Inflammatory macrophage (primary cell): ENCODE measurements at regions not wholly inside any gene's neighbourhood (a gene's known extent, or its start where the extent isn't known, plus 50 kb on each side); places are given as distances from the start of the nearest gene placed in this dataset.

ENCODE experiments used
- DNase-seq, 2 donors: peaks; one replicate each; pipeline ENCODE4 v3.0.0-alpha.2; 2020 to 2022

GRCh38 chr4:56240554-56241174, 146.6 kb downstream of the AASDH start:
- no peak for DNase-seq

GRCh38 chr4:56238251-56238650, 149.0 kb downstream of the AASDH start:
- no peak for DNase-seq

GRCh38 chr4:56235725-56236124, 151.6 kb downstream of the AASDH start:
- DNase-seq, result no peak

- DNase-seq, result no peak
Observed at GRCh38 chr4:56235011-56235410, 152.3 kb downstream of the AASDH start.

GRCh38 chr4:56234098-56234497, 153.2 kb downstream of the AASDH start:
- no peak for DNase-seq

- DNase-seq, result no peak
Observed at GRCh38 chr4:56231410-56231809, 155.9 kb downstream of the AASDH start.

- DNase-seq, result no peak
Observed at GRCh38 chr4:56229947-56230346, 157.3 kb downstream of the AASDH start.

GRCh38 chr4:56227301-56227835, 159.9 kb downstream of the AASDH start:
- no peak for DNase-seq

GRCh38 chr4:56226579-56226978, 160.7 kb downstream of the AASDH start:
- no peak for DNase-seq

- DNase-seq, result no peak
Observed at GRCh38 chr4:56224641-56225040, 162.7 kb downstream of the AASDH start.

GRCh38 chr4:56222514-56222913, 164.8 kb downstream of the AASDH start:
- no peak for DNase-seq

- no peak for DNase-seq
Observed at GRCh38 chr4:56220261-56220660, 167.0 kb downstream of the AASDH start.

- DNase-seq, result no peak
Observed at GRCh38 chr4:56219447-56219846, 167.8 kb downstream of the AASDH start.

GRCh38 chr4:56218230-56218895, 168.9 kb downstream of the AASDH start:
- no peak for DNase-seq

GRCh38 chr4:56217343-56217890, 169.9 kb downstream of the AASDH start:
- no peak for DNase-seq

- DNase-seq, result no peak
Observed at GRCh38 chr4:56215901-56216300, 171.4 kb downstream of the AASDH start.

- DNase-seq, result no peak
Observed at GRCh38 chr4:56215141-56215783, 172.0 kb downstream of the AASDH start.

- DNase-seq, result no peak
Observed at GRCh38 chr4:56213543-56213942, 173.7 kb downstream of the AASDH start.

GRCh38 chr4:56212774-56213173, 174.5 kb downstream of the AASDH start:
- no peak for DNase-seq

- no peak for DNase-seq
Observed at GRCh38 chr4:56211202-56211601, 176.1 kb downstream of the AASDH start.

- DNase-seq, result no peak
Observed at GRCh38 chr4:56210397-56210796, 176.9 kb downstream of the AASDH start.

- no peak for DNase-seq
Observed at GRCh38 chr4:56209767-56210166, 177.5 kb downstream of the AASDH start.

GRCh38 chr4:56208103-56208502, 179.2 kb downstream of the AASDH start:
- no peak for DNase-seq

- DNase-seq, result no peak
Observed at GRCh38 chr4:56206258-56206657, 181.0 kb downstream of the AASDH start.
